SK-N-SH (cell line): ENCODE measurements at regions not wholly inside any gene's neighbourhood (a gene's known extent, or its start where the extent isn't known, plus 50 kb on each side); places are given as distances from the start of the nearest gene placed in this dataset.

Source experiments
- CTCF ChIA-PET: fragments of 300-600, 350-600 bp; formaldehyde crosslinking; extraction: SDS; loops from one replicate; lab custom pipeline; 2021; lab: Yijun Ruan, JAX
- POLR2A ChIA-PET: fragments of 350-600 bp; sonication (Branson Sonifier 250); formaldehyde crosslinking; extraction: SDS; loops from one replicate; lab custom pipeline; 2020; ENCODE audit warnings: antibody characterized with exemption, inconsistent platforms; lab: Yijun Ruan, JAX
- DNase-seq: peaks from one replicate; pipeline ENCODE4 v3.0.0; 2012
- H2AFZ ChIP-seq: fragments of 200-600 bp; sonication (generic); 2 replicates; pipeline ENCODE4 v1.8.1; 2016; ENCODE audit warnings: antibody characterized with exemption, mild to moderate bottlenecking, low read depth
- H3F3A ChIP-seq: fragments of 200-600 bp; sonication (generic); replicated peaks from 2 replicates; pipeline ENCODE3; 2016; ENCODE audit warnings: antibody characterized with exemption, mild to moderate bottlenecking; ENCODE audit not compliant: insufficient read depth
- H3K27ac ChIP-seq, 2 experiments: fragments of 200-500 bp in 1 of 2; fragments of 200-600 bp in 1 of 2; sonication (Bioruptor generic) in 1 of 2; sonication (generic), shearing (Covaris generic) in 1 of 2; 2 replicates each; pipeline versions ENCODE4 v1.5.1 to v1.6.1; 2014 to 2016; ENCODE audit warnings: low read depth in 2 of 2, inconsistent platforms in 1 of 2, low read length in 1 of 2, mild to moderate bottlenecking in 1 of 2, mixed read lengths in 1 of 2
- H3K27me3 ChIP-seq: fragments of 200-600 bp; sonication (generic), shearing (Covaris generic); 2 replicates; pipeline ENCODE4 v1.6.1; 2016; ENCODE audit warnings: mixed run types; ENCODE audit not compliant: insufficient read depth
- H3K36me3 ChIP-seq, 2 experiments: fragments of 200-500 bp in 1 of 2; fragments of 200-600 bp in 1 of 2; sonication (Bioruptor generic) in 1 of 2; sonication (generic) in 1 of 2; replicated peaks in 1 of 2; 2 replicates each; pipeline versions ENCODE3 to v1.5.1; 2014 to 2016; ENCODE audit warnings: low read length in 1 of 2, mild to moderate bottlenecking in 1 of 2; ENCODE audit not compliant: insufficient read depth in 2 of 2, control insufficient read depth in 1 of 2
- H3K4me1 ChIP-seq, 2 experiments: fragments of 200-500 bp in 1 of 2; fragments of 200-600 bp in 1 of 2; sonication (Bioruptor generic) in 1 of 2; sonication (generic), shearing (Covaris generic) in 1 of 2; 2 replicates each; pipeline versions ENCODE4 v1.5.1 to v1.6.1; 2014 to 2016; ENCODE audit warnings: low read depth in 1 of 2, low read length in 1 of 2, mixed run types in 1 of 2; ENCODE audit not compliant: insufficient read depth in 2 of 2, control insufficient read depth in 1 of 2
- H3K4me2 ChIP-seq: fragments of 200-600 bp; sonication (generic), shearing (Covaris generic); 2 replicates; pipeline ENCODE4 v1.6.1; 2017; ENCODE audit warnings: mixed run types
- H3K4me3 ChIP-seq, 2 experiments: fragments of 200-500 bp in 1 of 2; fragments of 200-600 bp in 1 of 2; sonication (Bioruptor generic) in 1 of 2; sonication (generic), shearing (Covaris generic) in 1 of 2; 2 replicates each; pipeline versions ENCODE4 v1.5.1 to v1.8.1; 2014 to 2016; ENCODE audit warnings: low read depth in 2 of 2, inconsistent platforms in 1 of 2, low read length in 1 of 2, mild to moderate bottlenecking in 1 of 2, mixed read lengths in 1 of 2, moderate library complexity in 1 of 2
- H3K79me2 ChIP-seq: fragments of 200-600 bp; sonication (generic); 2 replicates; pipeline ENCODE4 v1.8.1; 2017; ENCODE audit warnings: mild to moderate bottlenecking; ENCODE audit not compliant: insufficient read depth
- H3K9ac ChIP-seq: fragments of 200-600 bp; sonication (generic); 2 replicates; pipeline ENCODE4 v1.6.1; 2017; ENCODE audit warnings: mixed run types
- H3K9me2 ChIP-seq: fragments of 200-600 bp; sonication (generic); 2 replicates; pipeline ENCODE4 v1.6.1; 2017; ENCODE audit warnings: mixed run types
- H3K9me3 ChIP-seq: fragments of 200-600 bp; sonication (generic); 2 replicates; pipeline ENCODE4 v1.6.1; 2017; ENCODE audit warnings: mixed run types, mild to moderate bottlenecking, moderate library complexity
- H4K20me1 ChIP-seq: fragments of 200-600 bp; sonication (generic); 2 replicates; pipeline ENCODE4 v1.6.1; 2017; ENCODE audit warnings: mild to moderate bottlenecking, mixed run types; ENCODE audit not compliant: insufficient read depth
- CHD2 ChIP-seq: fragments of 150-350 bp; IDR thresholded peaks from 2 replicates; pipeline ENCODE4 v1.6.1; 2018; ENCODE audit warnings: low read length; ENCODE audit not compliant: partially characterized antibody
- ELF1 ChIP-seq: IDR thresholded peaks from 2 replicates; pipeline ENCODE4 v1.4.0; 2012
- EP300 ChIP-seq, 2 experiments: IDR thresholded peaks; 2 replicates each; pipeline versions ENCODE4 v1.4.0 to v1.6.1; 2012; ENCODE audit warnings: borderline replicate concordance in 1 of 2, low read depth in 1 of 2, low read length in 1 of 2
- EZH2phosphoT487 ChIP-seq: fragments of 200-600 bp; sonication (generic); IDR thresholded peaks from 2 replicates; pipeline ENCODE4 v1.6.1; 2017; ENCODE audit warnings: low read depth, mixed run types, mild to moderate bottlenecking, antibody characterized with exemption, moderate library complexity, borderline replicate concordance
- FOXM1 ChIP-seq: IDR thresholded peaks from 2 replicates; pipeline ENCODE4 v1.4.0; 2012; ENCODE audit warnings: low read depth, mild to moderate bottlenecking
- GABPA ChIP-seq: IDR thresholded peaks from 2 replicates; pipeline ENCODE4 v1.4.0; 2012; ENCODE audit warnings: low read depth, mild to moderate bottlenecking
- GATA2 ChIP-seq: sonication (generic); formaldehyde crosslinking; IDR thresholded peaks from 2 replicates; pipeline ENCODE4 v1.5.0; 2020; ENCODE audit warnings: mild to moderate bottlenecking, missing genetic modification reagents
- JUND ChIP-seq: IDR thresholded peaks from 2 replicates; pipeline ENCODE4 v1.4.0; 2012
- MEF2A ChIP-seq: IDR thresholded peaks from 2 replicates; pipeline ENCODE4 v1.4.0; 2012; ENCODE audit warnings: low read depth, borderline replicate concordance
- NFIC ChIP-seq: IDR thresholded peaks from 2 replicates; pipeline ENCODE4 v1.4.0; 2012; ENCODE audit warnings: borderline replicate concordance
- NRF1 ChIP-seq: IDR thresholded peaks from 2 replicates; pipeline ENCODE4 v1.6.1; 2012; ENCODE audit warnings: low read depth, mild to moderate bottlenecking, low read length
- RFX5 ChIP-seq: IDR thresholded peaks from 2 replicates; pipeline ENCODE4 v1.6.1; 2012; ENCODE audit warnings: mild to moderate bottlenecking, improper control_type of control experiment, low read length
- RXRA ChIP-seq: IDR thresholded peaks from 2 replicates; pipeline ENCODE4 v1.4.0; 2012; ENCODE audit warnings: low read depth, mild to moderate bottlenecking, borderline replicate concordance
- SIN3A ChIP-seq: IDR thresholded peaks from 2 replicates; pipeline ENCODE4 v1.6.1; 2012; ENCODE audit warnings: low read depth, mild to moderate bottlenecking, low read length, moderate library complexity, borderline replicate concordance
- SMC3 ChIP-seq: IDR thresholded peaks from 2 replicates; pipeline ENCODE4 v1.6.1; 2012; ENCODE audit warnings: low read depth, low read length, improper control_type of control experiment
- TAF1 ChIP-seq: IDR thresholded peaks from 2 replicates; pipeline ENCODE4 v1.6.1; 2012; ENCODE audit warnings: low read depth, mild to moderate bottlenecking, low read length, moderate library complexity, borderline replicate concordance
- YY1 ChIP-seq: IDR thresholded peaks from 2 replicates; pipeline ENCODE4 v1.4.0; 2012; ENCODE audit warnings: low read depth, mild to moderate bottlenecking
- WGBS: methylation state at CpG from one replicate; pipeline ENCODE4 v1.1.6; 2017; ENCODE audit warnings: low lambda C conversion rate; 5-methylcytosine and 5-hydroxymethylcytosine counted together
- TF ChIP-seq, protein P1 (sequence below): IDR thresholded peaks from 2 replicates; pipeline ENCODE4; 2012
- TF ChIP-seq, protein P2 (sequence below): fragments of 150-350 bp; IDR thresholded peaks from 2 replicates; pipeline ENCODE4 v1.6.1; 2016; ENCODE audit warnings: mild to moderate bottlenecking, low read depth, low read length

DNA sequence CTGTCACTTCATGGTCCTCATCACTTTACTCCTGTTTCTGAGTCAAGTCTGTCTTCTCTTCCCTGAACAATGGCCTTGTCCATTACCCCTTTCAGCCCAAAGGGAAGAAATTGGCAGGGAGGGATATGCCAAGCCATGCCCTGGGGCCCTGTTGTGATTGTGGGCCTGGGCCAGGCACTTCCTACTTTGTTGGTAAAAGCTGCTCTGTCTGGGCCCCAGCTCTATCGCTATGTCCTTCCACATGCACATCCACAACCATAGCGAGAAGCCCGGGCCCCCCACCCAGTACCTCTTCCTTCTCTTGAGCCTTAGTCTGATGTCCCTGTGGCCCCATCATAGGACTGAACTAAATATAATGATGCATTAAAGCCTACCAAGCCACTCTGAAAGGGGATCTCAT, 126.7 kb upstream of the RCN1 start (continued):
- no peak for TF ChIP-seq RFX5

DNA sequence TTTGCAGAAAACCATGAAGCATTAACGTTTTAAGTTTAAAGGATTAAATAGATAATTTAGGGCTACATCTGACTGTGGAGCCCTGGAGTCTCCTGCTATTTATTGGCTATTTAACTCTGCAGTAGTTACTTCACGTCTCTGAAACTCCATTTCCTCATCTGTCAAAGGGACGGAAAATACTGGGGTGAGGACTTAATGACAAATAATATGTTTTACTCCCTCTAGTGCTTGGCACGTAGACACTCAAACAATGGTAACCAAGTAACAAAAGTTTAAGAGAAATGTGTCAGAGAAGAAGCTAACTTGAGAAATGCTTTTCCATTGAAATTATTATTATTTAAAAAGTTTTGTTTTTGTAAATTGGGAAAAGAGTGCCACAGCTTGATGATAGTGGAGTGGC, 130.7 kb upstream of the RCN1 start:
- WGBS, result 56% methylated on average over 4 of the region's 4 CpGs
- ChIA-PET CTCF (interaction anchor here (0.9 to 3.1 kb wide), 4 partner anchors 9 to 619 kb away, joined by 3 to 16 read pairs (median 4); no protein-coding TSS in a partner anchor), POLR2A (no interaction called here)
- Histone ChIP-seq H3K4me2 (no peak overlapping the region), H4K20me1 (no peaks in the 10 kb centered on the region), H3F3A (no peaks in the 10 kb centered on the region), H3K36me3 (no peaks in the 10 kb centered on the region), H3K9ac (no peak overlapping the region), H2AFZ (no peak overlapping the region), H3K9me3 (no peaks in the 10 kb centered on the region), H3K4me3 (no peak overlapping the region), H3K27me3 (no peaks in the 10 kb centered on the region), H3K79me2 (no peaks in the 10 kb centered on the region), H3K4me1 (no peaks in the 10 kb centered on the region; a peak in 1 of 4 replicates), H3K27ac (no peak overlapping the region), H3K9me2 (no peaks in the 10 kb centered on the region)
- DNase-seq, result no peak
- TF ChIP-seq RXRA, result no peak
- TF ChIP-seq SIN3A, result no peak
- TF ChIP-seq EZH2phosphoT487, result no peak
- TF ChIP-seq SMC3, result no peak
- TF ChIP-seq ELF1, result no peak
- TF ChIP-seq GABPA, result no peak
- TF ChIP-seq FOXM1, result no peak
- TF ChIP-seq, protein P1, sequence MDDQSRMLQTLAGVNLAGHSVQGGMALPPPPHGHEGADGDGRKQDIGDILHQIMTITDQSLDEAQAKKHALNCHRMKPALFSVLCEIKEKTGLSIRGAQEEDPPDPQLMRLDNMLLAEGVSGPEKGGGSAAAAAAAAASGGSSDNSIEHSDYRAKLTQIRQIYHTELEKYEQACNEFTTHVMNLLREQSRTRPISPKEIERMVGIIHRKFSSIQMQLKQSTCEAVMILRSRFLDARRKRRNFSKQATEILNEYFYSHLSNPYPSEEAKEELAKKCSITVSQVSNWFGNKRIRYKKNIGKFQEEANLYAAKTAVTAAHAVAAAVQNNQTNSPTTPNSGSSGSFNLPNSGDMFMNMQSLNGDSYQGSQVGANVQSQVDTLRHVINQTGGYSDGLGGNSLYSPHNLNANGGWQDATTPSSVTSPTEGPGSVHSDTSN, result no peak
- TF ChIP-seq NRF1, result no peak
- TF ChIP-seq TAF1, result no peak
- no peak for TF ChIP-seq YY1
- no peak for TF ChIP-seq MEF2A
- TF ChIP-seq NFIC, result no peak
- TF ChIP-seq, protein P2, sequence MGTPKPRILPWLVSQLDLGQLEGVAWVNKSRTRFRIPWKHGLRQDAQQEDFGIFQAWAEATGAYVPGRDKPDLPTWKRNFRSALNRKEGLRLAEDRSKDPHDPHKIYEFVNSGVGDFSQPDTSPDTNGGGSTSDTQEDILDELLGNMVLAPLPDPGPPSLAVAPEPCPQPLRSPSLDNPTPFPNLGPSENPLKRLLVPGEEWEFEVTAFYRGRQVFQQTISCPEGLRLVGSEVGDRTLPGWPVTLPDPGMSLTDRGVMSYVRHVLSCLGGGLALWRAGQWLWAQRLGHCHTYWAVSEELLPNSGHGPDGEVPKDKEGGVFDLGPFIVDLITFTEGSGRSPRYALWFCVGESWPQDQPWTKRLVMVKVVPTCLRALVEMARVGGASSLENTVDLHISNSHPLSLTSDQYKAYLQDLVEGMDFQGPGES, result no peak

DNA sequence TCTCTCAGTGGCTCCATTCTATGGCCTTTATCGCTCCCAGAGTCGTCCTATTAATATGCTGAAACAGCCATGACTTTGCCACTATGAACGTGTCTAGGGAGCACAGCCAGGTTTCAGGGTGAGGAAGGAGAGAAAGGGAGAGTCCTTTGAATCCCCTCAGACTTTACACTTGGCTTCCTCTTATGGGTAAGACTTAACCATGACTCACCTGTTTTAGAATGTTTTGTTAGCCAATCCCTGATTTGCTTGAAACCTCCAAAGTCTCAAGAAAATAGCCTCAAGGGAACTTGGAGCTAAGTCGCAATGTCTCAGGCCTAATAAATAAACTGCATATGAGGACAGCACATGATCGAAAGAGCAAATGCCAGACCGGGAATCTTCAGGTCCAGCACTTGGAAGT, 131.2 kb upstream of the RCN1 start:
- Histone ChIP-seq H4K20me1 (no peaks in the 10 kb centered on the region), H3K9me2 (no peaks in the 10 kb centered on the region), H3K27ac (no peak overlapping the region)
- CTCF ChIA-PET, result interaction anchor here (0.9 to 3.1 kb wide), 5 partner anchors 8 to 618 kb away, joined by 3 to 45 read pairs (median 4); no protein-coding TSS in a partner anchor
- POLR2A ChIA-PET, result no interaction called here
- TF ChIP-seq SMC3 (no peak), CHD2 (no peak), JUND (no peak), TAF1 (no peak), GATA2 (CRISPR knock-in tag) (no peak), MEF2A (no peak), EP300 (IDR thresholded peaks at IDR 0.05; ENCODE audit: borderline replicate concordance in 1 of 2, low read depth in 1 of 2, low read length in 1 of 2) (no peak)
- TF ChIP-seq, all 33 proteins: peak for 0
- DNase-seq, result no peak
- H2AFZ ChIP-seq, result no peak overlapping the region
- H3K9me3 ChIP-seq, result no peaks in the 10 kb centered on the region
- no peaks in the 10 kb centered on the region for H3F3A ChIP-seq
- WGBS, result 57% methylated on average over 6 of the region's 6 CpGs
- no peak overlapping the region for H3K9ac ChIP-seq
- no peaks in the 10 kb centered on the region; a peak in 1 of 4 replicates for H3K4me1 ChIP-seq
- no peak overlapping the region for H3K4me3 ChIP-seq
- H3K36me3 ChIP-seq, result no peaks in the 10 kb centered on the region
- no peaks in the 10 kb centered on the region for H3K79me2 ChIP-seq
- H3K27me3 ChIP-seq, result no peaks in the 10 kb centered on the region
- no peak overlapping the region for H3K4me2 ChIP-seq
